IPS-11a (cell line): ENCODE measurements at regions not wholly inside any gene's neighbourhood (a gene's known extent, or its start where the extent isn't known, plus 50 kb on each side); places are given as distances from the start of the nearest gene placed in this dataset.
"Not testable (repeated sequence)": the region's sequence is repeated elsewhere in the genome, so short reads cannot be mapped to it uniquely, and the experiment has no call there.

ENCODE experiments used
- H3K4me3 ChIP-seq: one replicate; pipeline ENCODE4 v1.5.1; 2013; ENCODE audit warnings: low read depth, low read length, control low read depth

DNA sequence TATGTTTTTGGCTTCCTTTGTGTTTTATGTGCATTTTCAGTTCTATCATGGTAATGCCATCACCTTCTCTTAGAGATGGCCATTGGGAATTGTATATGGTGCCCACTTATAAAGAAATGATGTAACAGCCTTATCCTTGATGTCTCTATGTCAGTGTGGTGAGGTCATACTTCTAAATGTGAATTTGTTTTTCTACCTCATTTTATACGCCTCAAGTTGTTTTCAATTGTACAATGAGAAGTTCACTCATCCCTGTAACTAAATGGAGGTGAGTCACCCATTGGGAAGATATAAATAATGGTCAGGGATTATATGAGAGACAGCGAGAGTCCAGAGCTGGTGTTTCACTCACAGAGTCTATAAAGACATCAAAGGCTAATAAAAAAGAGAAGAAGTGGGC lies 402.4 kb downstream of the AGTPBP1 start:
- H3K4me3 ChIP-seq = no peak overlapping the region

DNA sequence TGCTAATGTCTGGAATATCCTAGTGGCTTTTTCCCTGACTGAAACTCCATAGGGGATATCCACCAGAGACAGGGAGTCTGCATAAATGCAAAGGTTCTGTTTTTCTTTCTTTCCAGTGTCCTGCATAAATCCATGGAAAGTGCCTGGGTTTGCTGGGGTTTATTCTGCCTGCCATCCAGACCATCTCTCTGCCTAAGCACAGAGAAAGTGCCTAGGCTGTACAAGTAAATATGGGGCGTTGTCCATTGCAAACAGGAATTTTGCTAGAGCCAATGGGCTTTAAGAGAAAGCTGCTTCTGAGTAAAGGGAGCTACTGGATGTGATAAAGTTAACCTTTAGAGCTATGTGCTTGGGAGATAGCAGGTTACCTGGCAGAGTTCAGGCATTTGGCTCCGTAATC lies 407.5 kb downstream of the AGTPBP1 start:
- H3K4me3 ChIP-seq = no peak overlapping the region

DNA sequence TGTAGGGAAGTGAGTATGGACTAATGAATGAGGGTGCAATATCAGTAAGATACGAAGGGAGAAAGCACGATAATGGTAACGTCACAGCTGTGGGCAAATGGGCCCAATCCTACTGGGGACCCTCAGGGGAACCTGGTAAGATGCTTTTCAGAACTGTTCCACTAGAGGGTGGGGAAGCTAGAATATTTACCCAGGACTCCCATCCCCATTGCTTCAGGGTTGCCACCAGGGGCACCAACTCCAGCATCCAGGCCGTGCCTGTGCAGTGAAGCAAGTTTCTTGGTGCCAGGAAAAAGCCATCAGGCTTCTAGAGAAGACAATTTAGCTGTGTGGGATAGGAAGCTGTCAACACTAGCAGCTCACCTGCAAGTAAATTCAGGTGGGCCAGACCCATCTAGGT lies 409.3 kb downstream of the AGTPBP1 start:
- no peak overlapping the region for H3K4me3 ChIP-seq

DNA sequence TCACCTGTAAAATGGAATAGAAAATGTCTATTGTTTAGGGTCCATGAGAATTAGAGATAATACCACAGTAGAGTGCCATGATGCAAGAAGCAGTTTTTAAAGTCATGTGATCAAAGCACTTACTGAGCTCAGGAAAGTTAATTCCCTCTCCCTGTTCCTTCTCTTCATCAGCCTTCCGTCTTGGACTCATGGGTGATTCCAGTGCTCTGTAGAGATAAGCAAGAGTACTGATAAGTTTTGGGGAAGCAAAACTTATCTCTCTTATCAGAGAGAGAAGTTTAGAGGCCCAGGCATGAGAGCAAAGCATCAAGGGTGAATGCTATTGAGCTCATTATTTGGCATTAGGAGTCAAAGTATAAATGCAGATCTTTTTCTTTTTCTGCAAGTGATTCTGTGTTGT lies 410.1 kb downstream of the AGTPBP1 start:
- H3K4me3 ChIP-seq = no peak overlapping the region

DNA sequence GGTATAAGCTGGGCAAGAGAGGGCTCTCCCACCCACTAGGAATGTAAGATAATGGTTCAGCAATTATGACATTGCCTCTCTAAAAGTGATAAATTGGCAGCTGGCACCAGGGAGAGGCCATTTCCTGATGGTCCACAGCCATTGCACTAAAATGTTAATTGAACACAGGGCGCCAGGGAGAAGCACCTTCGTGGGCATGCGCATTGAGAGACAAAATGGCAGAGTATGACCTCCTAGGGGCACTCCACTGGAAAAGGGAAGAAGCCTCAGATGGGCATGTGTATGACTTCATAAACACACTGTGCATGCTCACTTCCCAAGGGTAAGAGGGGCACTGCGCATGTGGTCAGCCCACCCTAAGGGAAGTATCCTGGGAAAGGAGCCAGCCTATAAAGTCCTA lies 419.2 kb downstream of the AGTPBP1 start:
- no peak overlapping the region for H3K4me3 ChIP-seq

DNA sequence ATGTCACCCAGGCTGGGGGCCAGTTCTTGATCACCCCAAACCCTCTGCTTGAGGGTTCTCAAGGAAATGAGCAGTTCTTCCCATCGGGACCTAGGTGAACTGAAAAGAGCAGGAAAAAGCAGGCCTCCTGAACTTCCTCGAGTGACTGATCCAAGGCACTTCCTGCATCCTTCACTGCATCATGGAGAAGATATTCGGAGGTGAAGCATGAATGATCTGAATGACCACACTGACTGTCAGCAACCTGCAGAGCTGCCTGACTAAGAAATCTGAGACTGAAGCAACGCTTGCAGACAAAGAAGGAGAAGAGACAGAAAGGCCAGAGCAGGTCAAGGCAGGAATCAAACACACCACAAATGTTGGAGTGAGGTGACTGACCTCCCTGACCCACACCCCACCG lies 420.2 kb downstream of the AGTPBP1 start:
- H3K4me3 ChIP-seq = no peak overlapping the region

DNA sequence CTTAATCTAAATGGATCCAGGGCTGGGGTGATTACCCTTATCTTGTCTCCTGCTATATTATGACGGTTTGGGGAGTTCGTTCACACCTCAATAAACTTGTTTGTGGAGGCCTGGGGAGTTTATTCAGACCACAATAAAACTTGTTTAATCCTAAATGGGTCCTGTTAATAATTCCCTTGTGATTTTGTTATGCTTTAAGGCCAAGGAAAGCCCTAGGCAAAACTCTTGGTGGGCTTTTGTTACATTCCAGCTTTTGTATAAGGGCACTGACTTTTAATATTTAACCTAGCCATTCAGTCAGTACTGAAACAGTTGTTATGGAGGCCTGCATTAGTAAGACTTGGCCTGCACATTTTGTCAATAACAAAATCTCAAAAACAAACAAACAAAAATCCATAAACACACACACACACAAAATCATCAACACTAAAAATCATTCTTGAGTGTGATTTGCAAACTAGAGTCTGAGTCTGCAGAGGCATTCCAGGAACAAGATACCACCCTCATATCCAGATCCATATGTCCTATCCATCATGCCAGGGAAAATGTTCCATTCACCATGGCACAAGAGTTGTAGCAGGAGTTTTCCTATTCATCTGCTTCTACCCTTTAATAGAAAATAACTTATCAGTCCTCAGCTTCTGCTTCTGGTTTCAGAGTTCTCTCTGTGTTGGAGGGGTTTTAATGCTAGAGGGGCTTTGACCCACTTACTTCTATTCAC lies 421.7 kb downstream of the AGTPBP1 start:
- H3K4me3 ChIP-seq = no peak overlapping the region

DNA sequence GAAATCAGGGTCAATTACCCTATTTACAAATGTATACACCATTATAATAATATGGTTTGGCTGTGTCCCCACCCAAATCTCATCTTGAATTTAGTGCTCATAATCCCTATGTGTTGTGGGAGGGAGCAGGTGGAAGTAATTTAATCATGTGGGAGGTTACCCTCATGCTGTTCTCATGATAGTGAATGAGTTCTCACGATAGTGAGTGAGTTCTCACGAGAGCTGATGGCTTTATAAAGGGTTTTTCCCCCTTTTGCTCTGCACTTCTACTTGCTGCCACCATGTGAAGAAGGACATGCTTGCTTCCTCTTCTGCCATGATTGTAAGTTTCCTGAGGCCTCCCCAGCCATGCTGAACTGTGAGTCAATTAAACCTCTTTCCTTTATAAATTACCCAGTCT lies 426.2 kb downstream of the AGTPBP1 start:
- not testable (repeated sequence) for H3K4me3 ChIP-seq

DNA sequence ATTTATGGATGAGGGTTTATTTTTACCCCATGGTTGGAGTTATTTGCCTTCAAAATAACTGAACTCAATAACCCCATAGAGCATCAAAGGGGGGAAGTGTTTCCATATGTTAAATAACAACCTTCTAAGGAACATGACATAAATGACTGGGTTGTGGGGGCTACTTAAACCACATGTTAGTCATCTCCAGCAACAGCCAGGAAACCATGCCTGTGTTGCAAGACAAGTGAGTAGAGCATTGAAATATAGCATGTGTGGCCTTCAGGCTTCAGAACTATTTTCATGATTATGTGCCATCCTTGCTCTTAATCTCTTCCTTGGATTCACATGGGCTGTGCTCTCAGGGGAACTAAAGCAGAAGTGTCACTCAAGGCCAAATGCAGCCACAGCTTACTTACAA lies 431.2 kb downstream of the AGTPBP1 start:
- H3K4me3 ChIP-seq = no peak overlapping the region

DNA sequence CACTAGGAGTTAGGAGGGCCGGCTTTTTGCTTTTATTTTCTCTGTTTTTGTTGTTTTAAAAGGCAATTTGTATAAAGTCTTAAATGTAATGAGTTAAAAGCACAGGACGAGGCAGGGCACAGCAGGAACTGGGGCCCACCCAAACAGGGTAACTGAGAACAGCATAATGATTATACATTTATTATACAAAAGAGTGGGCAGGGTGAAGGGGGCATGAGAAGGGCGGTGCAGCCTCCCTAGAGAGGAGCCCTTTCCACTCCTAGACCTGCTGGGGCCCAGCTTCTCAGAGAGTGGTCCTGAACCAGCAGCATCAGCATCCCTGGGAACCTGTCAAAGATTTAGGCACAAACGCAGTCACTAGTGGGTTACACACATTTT lies 438.0 kb downstream of the AGTPBP1 start:
- H3K4me3 ChIP-seq = no peak overlapping the region

DNA sequence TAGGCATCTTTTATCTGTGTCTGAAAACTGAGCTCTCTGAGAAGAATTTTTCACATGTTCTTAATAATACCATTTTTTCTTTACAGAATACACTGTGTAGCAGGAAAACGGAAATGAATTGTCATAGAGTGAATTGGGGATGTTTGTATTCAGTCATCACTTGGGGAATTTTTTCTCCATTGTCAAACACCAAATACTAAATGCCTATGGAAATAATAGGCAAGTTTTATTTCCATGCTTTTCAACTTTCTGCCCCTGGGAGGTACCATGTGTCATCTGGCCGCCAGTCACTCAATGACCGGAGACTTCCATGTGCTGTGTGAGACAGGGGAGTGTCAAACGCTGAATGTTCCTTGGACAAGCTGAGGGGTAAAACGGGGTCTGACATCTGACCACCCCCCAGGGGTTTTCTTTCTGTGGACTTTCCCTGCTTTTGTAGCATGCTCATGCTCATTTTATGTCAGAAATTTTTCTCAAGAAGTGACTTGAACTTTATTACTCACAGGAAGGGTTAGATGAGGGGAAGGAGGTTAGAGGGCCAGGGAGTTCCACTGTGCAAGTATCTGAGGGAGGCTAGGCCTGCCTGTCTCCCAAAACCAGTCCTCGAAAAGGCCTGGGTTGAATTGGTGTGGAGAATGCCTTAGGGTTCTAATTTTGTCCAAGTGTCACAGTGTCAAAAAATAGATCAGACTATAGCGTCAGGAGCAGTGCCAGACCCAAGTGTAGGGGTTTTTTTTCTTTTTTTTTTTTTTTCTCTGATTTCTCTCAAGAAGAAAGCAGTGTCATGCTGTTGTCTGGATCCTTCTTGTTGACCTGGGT lies 438.6 kb downstream of the AGTPBP1 start:
- no peak overlapping the region for H3K4me3 ChIP-seq

DNA sequence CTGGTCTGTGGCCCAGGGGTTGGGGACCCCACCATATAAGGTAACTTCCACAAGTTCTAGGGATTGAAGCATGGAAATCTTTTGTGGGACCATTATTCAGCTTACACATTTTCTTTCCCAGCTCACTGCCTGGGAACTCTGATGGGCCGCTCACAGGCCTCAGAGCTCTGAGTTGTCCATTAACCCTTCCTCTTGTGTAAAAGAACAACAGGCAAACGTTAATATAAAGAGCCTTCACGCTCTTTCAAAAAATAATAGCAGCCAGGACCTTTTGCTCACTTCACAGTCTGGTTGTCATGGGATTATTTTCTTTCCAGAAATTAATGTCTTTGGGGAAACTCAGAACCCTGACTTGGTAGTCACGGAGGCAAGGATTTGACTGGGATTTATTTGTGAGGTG lies 443.3 kb downstream of the AGTPBP1 start:
- no peak overlapping the region for H3K4me3 ChIP-seq

DNA sequence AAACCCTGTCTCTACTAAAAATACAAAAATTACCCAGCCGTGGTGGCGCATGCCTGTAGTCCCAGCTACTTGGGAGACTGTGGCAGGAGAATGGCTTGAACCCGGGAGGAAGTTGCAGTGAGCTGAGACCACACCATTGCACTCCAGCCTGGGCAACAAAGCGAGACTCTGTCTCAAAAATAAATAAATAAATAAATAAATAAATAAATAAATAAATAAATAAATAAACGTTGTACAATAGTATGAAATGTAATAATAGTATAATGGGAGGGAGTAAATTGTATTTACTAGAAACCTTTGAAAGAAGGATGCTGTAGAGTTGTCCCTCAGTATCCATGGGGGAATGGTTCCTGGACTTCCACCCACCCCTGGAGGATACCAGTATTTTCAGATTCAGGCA lies 446.5 kb downstream of the AGTPBP1 start:
- H3K4me3 ChIP-seq = not testable (repeated sequence)

DNA sequence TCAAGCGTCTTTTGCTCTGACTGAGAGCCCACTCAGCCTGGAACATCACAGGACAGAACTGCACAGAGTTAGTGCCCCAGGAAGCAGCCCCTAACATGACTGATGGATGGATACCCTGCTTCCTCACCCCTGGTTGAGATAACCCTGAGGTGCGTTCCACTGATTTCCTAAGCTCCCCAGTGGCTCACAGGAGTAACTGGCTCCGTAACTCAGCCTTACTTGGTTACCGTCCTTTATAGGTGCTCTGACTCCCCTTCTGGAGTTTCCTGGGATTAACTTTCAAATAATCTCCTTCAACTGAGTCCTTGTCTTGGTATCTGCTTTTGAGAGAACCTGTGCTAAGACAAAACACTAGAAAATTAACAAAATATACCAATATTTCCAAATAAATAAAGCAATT lies 449.5 kb downstream of the AGTPBP1 start:
- no peak overlapping the region for H3K4me3 ChIP-seq

DNA sequence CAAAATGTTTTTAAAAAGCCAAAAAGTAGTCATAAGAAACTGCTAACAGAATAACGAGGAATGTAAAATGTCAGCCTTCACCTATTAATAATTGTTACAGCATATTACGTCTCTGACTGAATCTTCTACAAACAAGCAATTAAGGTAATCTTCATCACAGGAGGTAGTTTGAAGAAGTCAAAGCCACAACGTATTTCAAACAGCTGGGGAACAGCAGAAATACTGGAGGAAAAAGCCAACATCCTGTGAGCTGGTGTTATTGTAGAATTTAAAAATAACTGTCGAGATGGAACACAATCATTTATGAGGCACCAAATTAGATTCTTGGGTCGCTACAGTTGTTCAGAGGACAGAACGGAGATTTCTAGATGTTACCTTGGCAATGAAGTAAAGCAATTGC lies 450.5 kb downstream of the AGTPBP1 start:
- no peak overlapping the region for H3K4me3 ChIP-seq

DNA sequence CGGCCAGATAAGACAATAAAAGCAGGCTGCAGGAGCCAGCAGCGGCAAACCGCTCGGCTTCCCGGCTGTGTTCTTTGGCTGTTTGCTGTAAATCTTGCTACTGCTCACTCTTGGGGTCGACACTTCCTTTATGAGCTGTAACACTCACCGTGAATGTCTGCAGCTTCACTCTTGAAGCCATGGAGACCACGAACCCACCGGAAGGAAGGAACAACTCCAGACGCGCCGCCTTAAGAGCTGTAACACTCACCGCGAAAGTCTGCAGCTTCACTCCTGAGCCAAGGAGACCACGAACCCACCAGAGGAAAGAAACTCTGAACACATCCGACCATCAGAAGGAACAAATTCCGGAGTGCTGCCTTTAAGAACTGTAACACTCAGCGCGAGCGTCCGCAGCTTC lies 451.7 kb downstream of the AGTPBP1 start:
- no peak overlapping the region for H3K4me3 ChIP-seq

DNA sequence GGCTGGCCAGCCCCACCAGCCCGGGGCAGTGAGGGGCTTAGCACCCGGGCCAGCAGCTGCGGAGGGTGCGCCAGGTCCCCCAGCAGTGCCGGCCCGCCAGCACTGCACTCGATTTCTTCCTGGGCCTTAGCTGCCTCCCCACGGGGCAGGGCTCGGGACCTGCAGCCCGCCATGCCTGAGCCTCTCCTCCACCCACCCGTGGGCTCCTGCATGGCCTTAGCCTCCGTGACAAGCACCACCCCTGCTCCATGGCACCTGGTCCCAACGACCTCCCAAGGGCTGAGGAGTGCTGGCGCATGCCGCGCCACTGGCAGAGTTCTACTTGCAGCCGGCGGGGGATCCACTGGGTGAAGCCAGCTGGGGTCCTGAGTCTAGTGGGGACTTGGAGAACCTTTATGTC lies 452.6 kb downstream of the AGTPBP1 start:
- H3K4me3 ChIP-seq = no peak overlapping the region

DNA sequence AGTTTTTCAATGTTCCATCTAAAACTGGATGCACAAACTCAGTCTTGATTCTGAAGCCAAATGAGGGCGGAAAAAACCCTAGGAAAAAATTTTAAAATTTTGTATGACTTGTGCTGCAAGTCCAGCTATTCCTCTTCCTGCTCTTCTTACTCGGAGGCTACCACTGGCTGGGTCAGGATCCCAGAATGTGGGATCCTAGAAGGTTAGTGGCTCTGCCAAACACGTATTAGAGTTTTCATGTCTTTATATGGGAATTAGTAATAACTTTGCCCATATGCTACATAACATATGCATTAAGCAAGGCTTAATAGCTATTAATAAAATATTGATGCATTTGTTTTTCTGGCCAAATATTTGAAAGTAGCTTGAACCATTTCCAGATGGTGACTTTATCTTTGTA lies 458.3 kb downstream of the AGTPBP1 start:
- no peak overlapping the region for H3K4me3 ChIP-seq

DNA sequence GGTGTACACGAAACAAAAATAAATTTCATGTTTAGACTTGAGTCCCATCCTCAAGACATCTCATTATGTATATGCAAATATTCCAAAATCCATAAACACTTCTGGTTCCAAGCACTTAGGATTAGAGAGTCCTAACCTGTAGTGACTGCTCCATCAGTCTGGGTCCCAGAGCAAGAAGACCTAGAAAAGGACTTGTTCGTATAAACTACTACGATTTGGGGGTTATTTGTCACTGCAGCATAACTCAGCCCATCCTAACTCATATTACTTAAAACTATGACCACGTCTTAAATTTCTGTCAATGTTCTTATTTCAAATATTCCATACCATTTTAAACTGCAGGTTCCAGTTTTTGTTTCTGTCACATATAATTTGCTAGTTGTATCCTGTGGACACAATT lies 463.0 kb downstream of the AGTPBP1 start:
- no peak overlapping the region for H3K4me3 ChIP-seq

DNA sequence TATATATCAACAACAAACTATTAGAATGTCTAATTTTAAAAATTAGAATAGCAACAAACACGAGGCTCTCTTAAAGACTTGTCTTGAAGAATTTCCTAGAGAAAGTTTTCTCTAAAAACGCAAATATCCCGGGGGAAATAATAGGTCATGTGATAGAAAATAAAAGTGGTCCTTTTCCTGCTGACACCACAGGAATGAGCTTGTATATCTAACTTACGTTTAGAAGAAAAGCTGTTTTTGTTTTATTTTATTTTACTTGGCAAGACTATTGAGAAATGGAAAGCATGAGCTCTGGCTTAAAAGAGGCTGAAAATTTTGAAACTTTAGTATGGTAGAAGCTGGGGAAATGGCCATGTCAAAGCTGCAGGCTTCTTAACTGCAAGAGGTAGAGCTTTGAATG lies 465.0 kb downstream of the AGTPBP1 start:
- no peak overlapping the region for H3K4me3 ChIP-seq

DNA sequence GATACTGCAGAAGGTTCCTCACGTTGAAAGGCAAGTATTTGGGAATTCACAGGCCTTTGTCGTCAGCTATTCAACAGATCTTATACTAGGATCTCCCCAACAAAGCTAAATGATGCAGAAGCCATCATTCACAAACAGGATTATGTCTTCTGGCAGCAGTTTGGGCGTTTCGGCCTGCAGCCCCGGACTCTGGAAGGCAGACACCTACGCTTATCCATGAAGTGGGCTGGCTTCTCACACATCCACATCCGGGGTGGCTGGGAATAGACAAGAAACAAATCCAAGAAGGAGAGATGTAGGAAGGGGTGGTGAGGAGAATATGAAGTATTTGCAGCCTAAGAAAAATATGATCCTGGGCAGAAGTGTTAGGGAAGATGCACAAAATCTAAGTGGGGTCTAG lies 471.9 kb downstream of the AGTPBP1 start:
- no peak overlapping the region for H3K4me3 ChIP-seq

DNA sequence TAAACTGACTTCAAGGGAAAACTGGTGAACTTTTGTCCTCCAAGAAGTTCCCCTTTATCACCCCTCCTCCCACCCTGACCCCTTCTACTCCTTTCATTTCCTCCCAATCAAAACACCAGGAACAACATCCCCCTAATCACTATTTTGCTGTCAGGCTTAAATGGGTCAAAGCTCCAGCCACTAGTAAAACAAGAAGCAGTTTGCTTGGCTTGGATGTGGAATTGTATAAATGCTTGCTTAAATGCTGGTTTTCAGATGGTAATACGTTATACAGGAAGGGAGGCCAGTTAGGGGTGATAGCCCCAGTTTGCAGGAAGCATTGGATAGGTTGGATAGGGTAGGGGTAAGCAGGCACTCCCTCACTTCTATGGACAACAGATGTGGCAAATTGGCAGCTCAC lies 473.6 kb downstream of the AGTPBP1 start:
- no peak overlapping the region for H3K4me3 ChIP-seq

DNA sequence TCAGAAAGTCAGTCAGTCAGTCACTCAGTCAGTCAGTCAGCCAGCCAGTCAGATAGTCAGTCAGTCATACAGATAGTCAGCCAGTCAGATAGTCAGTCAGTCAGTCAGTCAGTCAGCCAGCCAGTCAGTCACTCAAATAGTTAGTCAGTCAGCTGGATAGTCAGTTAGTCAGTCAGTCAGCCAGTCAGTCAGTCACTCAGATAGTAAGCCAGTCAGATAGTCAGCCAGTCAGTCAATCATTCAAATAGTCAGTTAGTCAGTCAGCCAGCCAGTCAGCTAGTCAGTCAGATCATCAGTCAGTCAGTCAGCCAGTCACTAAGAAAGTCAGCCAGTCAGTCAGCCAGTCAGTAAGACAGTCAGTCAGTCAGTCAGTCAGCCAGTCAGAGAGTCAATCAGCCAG lies 477.1 kb downstream of the AGTPBP1 start:
- H3K4me3 ChIP-seq = no peak overlapping the region
